Esophagus squamous epithelium (tissue), 4 donors: ENCODE measurements at regions not wholly inside any gene's neighbourhood (a gene's known extent, or its start where the extent isn't known, plus 50 kb on each side); places are given as distances from the start of the nearest gene placed in this dataset.

Experiments
- CTCF ChIP-seq, 6 experiments: fragments of 450-650 bp in 4 of 6; fragments of 200-600 bp in 2 of 6; sonication (generic) in 2 of 6; IDR thresholded peaks; one replicate each; pipeline ENCODE4 v1.5.1; 2016 to 2019; ENCODE audit warnings: antibody characterized with exemption in 6 of 6, mild to moderate bottlenecking in 4 of 6, moderate library complexity in 4 of 6
- POLR2A ChIP-seq, 4 donors: fragments of 450-650 bp; IDR thresholded peaks; one replicate each; pipeline ENCODE4 v1.6.1; 2017; ENCODE audit warnings: antibody characterized with exemption in 4 of 4, mild to moderate bottlenecking in 4 of 4, moderate library complexity in 3 of 4

DNA sequence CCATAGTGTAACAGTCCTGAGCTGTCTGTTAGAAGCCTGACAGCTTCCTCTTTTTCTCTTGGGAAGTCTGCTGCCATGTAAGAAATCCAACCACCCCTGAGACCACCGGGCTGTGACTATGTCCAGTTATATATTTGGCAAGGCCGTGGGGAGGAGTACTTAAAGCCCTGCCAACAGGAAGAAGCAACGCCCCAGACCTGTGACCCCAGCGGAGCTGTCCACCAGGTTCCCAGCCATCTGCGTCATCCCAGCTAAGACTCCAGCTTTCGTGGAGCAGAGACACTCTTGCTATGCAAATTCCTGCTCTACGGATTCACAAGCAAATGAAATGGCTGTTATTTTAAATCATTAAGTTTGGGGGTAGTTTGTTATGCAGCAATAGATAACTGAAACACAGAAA lies 417.3 kb downstream of the TLE4 start:
- TF ChIP-seq CTCF (IDR thresholded peaks at IDR 0.05) = no peak
- no peak for TF ChIP-seq POLR2A (IDR thresholded peaks at IDR 0.05)
